B cell (primary cell): ENCODE measurements at regions not wholly inside any gene's neighbourhood (a gene's known extent, or its start where the extent isn't known, plus 50 kb on each side); places are given as distances from the start of the nearest gene placed in this dataset.
"Not testable (repeated sequence)": the region's sequence is repeated elsewhere in the genome, so short reads cannot be mapped to it uniquely, and the experiment has no call there.

ENCODE experiments used
- ATAC-seq: fragments of 200-7000 bp; cut with Tn5 transposase; one replicate; pipeline ENCODE4 v1.10.0; 2021; ENCODE audit warnings: low read depth, mild to moderate bottlenecking, moderate number of reproducible peaks, moderate library complexity
- CTCF ChIA-PET: fragments of 350-600 bp; sonication (Branson Sonifier 250); formaldehyde crosslinking; loops from one replicate; lab custom pipeline; 2021; ENCODE audit warnings: antibody characterized with exemption, inconsistent platforms; lab: Charles Lee
- POLR2A ChIA-PET: fragments of 350-600 bp; sonication (Branson Sonifier 250); formaldehyde crosslinking; loops from one replicate; lab custom pipeline; 2021; ENCODE audit warnings: antibody characterized with exemption; lab: Charles Lee
- DNase-seq: peaks from one replicate; pipeline ENCODE4 v3.0.0; 2013
- H2AFZ ChIP-seq: 2 replicates; pipeline ENCODE4 v1.6.1; 2012; ENCODE audit warnings: mild to moderate bottlenecking, low read depth, low read length; ENCODE audit not compliant: insufficient read depth, poor library complexity, severe bottlenecking
- H3K27ac ChIP-seq, 2 donors: 1 replicate in 1 of 2; 2 replicates in 1 of 2; pipeline ENCODE4 v1.5.1; 2012 to 2013; ENCODE audit warnings: low read length in 2 of 2, mild to moderate bottlenecking in 2 of 2, moderate library complexity in 1 of 2
- H3K27me3 ChIP-seq, 4 experiments: fragments of 200-600 bp in 1 of 4; sonication (generic) in 1 of 4; replicated peaks in 1 of 4; 1 replicate in 2 of 4; 2 replicates in 2 of 4; pipeline versions ENCODE4 v1.6.1 to v1.7.0; 2013 to 2016; ENCODE audit warnings: low read length in 3 of 4, mild to moderate bottlenecking in 2 of 4, mixed read lengths in 1 of 4, moderate library complexity in 1 of 4; ENCODE audit not compliant: insufficient read depth in 4 of 4, control insufficient read depth in 3 of 4; ENCODE audit errors: control extremely low read depth in 1 of 4
- H3K36me3 ChIP-seq, 2 experiments: replicated peaks in 1 of 2; 1 replicate in 1 of 2; 2 replicates in 1 of 2; pipeline versions ENCODE4 v1.6.1 to v1.7.1; 2013; ENCODE audit warnings: low read length in 1 of 2; ENCODE audit not compliant: insufficient read depth in 2 of 2, control insufficient read depth in 1 of 2; ENCODE audit errors: control extremely low read depth in 1 of 2, extremely low read depth in 1 of 2
- H3K4me1 ChIP-seq, 2 donors: fragments of 200-600 bp in 1 of 2; sonication (generic) in 1 of 2; 1 replicate in 1 of 2; 2 replicates in 1 of 2; pipeline versions ENCODE4 v1.5.1 to v1.6.1; 2013 to 2017; ENCODE audit warnings: low read length in 2 of 2; ENCODE audit not compliant: control insufficient read depth in 2 of 2, insufficient read depth in 2 of 2
- H3K4me2 ChIP-seq: replicated peaks from 2 replicates; pipeline ENCODE3; 2012; ENCODE audit warnings: mild to moderate bottlenecking, low read depth, low read length; ENCODE audit not compliant: poor library complexity, severe bottlenecking
- H3K4me3 ChIP-seq, 5 experiments: fragments of 200-600 bp in 1 of 5; sonication (generic) in 1 of 5; 1 replicate in 3 of 5; 2 replicates in 2 of 5; pipeline versions ENCODE4 v1.5.1 to v1.7.0; 2011 to 2016; ENCODE audit warnings: low read length in 4 of 5, mild to moderate bottlenecking in 4 of 5, low read depth in 2 of 5, control low read depth in 1 of 5, moderate library complexity in 1 of 5; ENCODE audit not compliant: insufficient read depth in 1 of 5; ENCODE audit errors: control extremely low read depth in 1 of 5, extremely low read depth in 1 of 5
- H3K79me2 ChIP-seq: fragments of 200-600 bp; sonication (generic); one replicate; pipeline ENCODE4 v1.6.0; 2016; ENCODE audit warnings: low read length; ENCODE audit not compliant: control insufficient read depth, insufficient read depth
- H3K9ac ChIP-seq: fragments of 200-600 bp; sonication (generic); 2 replicates; pipeline ENCODE4 v1.6.1; 2017; ENCODE audit warnings: mild to moderate bottlenecking, low read length, moderate library complexity
- H3K9me3 ChIP-seq, 3 donors: one replicate each; pipeline versions ENCODE4 v1.6.1 to v1.7.1; 2013; ENCODE audit warnings: low read length in 2 of 3; ENCODE audit not compliant: control insufficient read depth in 2 of 3, insufficient read depth in 1 of 3; ENCODE audit errors: control extremely low read depth in 1 of 3
- H4K20me1 ChIP-seq: 2 replicates; pipeline ENCODE4 v1.6.0; 2012; ENCODE audit warnings: mild to moderate bottlenecking, low read length; ENCODE audit not compliant: insufficient read depth, control insufficient read depth, poor library complexity, severe bottlenecking
- H3K27ac Mint-ChIP-seq: one replicate; pipeline ENCODE4 v1.8.0; 2021; ENCODE audit warnings: mixed read lengths
- H3K27me3 Mint-ChIP-seq: one replicate; pipeline ENCODE4 v1.8.0; 2021; ENCODE audit warnings: mixed read lengths
- H3K4me1 Mint-ChIP-seq: one replicate; pipeline ENCODE4 v1.8.0; 2021; ENCODE audit warnings: mixed read lengths
- H3K4me3 Mint-ChIP-seq: one replicate; pipeline ENCODE4 v1.8.0; 2021; ENCODE audit warnings: mixed read lengths
- H3K9me3 Mint-ChIP-seq: one replicate; pipeline ENCODE4 v1.8.0; 2022; ENCODE audit warnings: mixed read lengths; ENCODE audit not compliant: insufficient read depth
- CTCF ChIP-seq: fragments of 200-600 bp; IDR thresholded peaks from one replicate; pipeline ENCODE4 v1.8.0; 2022; ENCODE audit warnings: antibody characterized with exemption, mild to moderate bottlenecking
- EZH2 ChIP-seq: IDR thresholded peaks from 2 replicates; pipeline ENCODE4 v1.6.1; 2012; ENCODE audit warnings: borderline replicate concordance, low read depth, mild to moderate bottlenecking, moderate library complexity, low read length; ENCODE audit not compliant: insufficient read depth, poor library complexity, severe bottlenecking
- WGBS: methylation state at CpG from one replicate; pipeline ENCODE4 v1.1.5; 2013; ENCODE audit warnings: missing lambda C conversion rate; ENCODE audit not compliant: insufficient coverage; 5-methylcytosine and 5-hydroxymethylcytosine counted together
- intact Hi-C: fragments of 100-400 bp; cut with micrococcal nuclease; formaldehyde crosslinking; loops from one replicate; pipeline ENCODE4 v1.10.0; 2022

- no peak overlapping the region for H3K27ac ChIP-seq
- Mint-ChIP-seq H3K27ac (no peak overlapping the region), H3K4me1 (no peaks in the 10 kb centered on the region), H3K9me3 (no peaks in the 10 kb centered on the region), H3K4me3 (no peak overlapping the region), H3K27me3 (no peaks in the 10 kb centered on the region)
- H3K4me1 ChIP-seq, result no peaks in the 10 kb centered on the region
- no peaks in the 10 kb centered on the region for H3K9me3 ChIP-seq
- H3K27me3 ChIP-seq, result no peaks in the 10 kb centered on the region
- ChIA-PET CTCF (no interaction called here), POLR2A (no interaction called here)
- H3K4me3 ChIP-seq, result no peak overlapping the region
- TF ChIP-seq CTCF (no peak), EZH2 (no peak)
- no peak for DNase-seq
- no peaks in the 10 kb centered on the region for H4K20me1 ChIP-seq
- no peak overlapping the region for H3K4me2 ChIP-seq
- H3K36me3 ChIP-seq, result no peaks in the 10 kb centered on the region
- no CpG with 5 or more reads among the region's 2 CpGs for WGBS
- no peak overlapping the region for H3K9ac ChIP-seq
- no peaks in the 10 kb centered on the region for H3K79me2 ChIP-seq
- ATAC-seq, result no peak
- intact Hi-C loops, result no loop called here
- H2AFZ ChIP-seq, result no peak overlapping the region
These were observed 876.9 kb downstream of the KCNT2 start for GRCh38 chr1:195731385-195731784.

- H3K9me3 Mint-ChIP-seq, result no peaks in the 10 kb centered on the region
- no peak overlapping the region for H3K4me2 ChIP-seq
- H3K27ac Mint-ChIP-seq, result no peak overlapping the region
- 90% methylated on average over 2 of the region's 4 CpGs for WGBS
- ATAC-seq (no peak), DNase-seq (no peak)
- H3K27ac ChIP-seq, result no peak overlapping the region
- H3K9ac ChIP-seq, result no peak overlapping the region
- no peaks in the 10 kb centered on the region for H3K9me3 ChIP-seq
- H3K27me3 ChIP-seq, result no peaks in the 10 kb centered on the region
- H4K20me1 ChIP-seq, result no peaks in the 10 kb centered on the region
- TF ChIP-seq EZH2 (no peak), CTCF (no peak)
- no peaks in the 10 kb centered on the region for H3K79me2 ChIP-seq
- H3K4me3 Mint-ChIP-seq, result no peak overlapping the region
- H3K27me3 Mint-ChIP-seq, result no peaks in the 10 kb centered on the region
- ChIA-PET POLR2A (no interaction called here), CTCF (no interaction called here)
- no peak overlapping the region for H3K4me3 ChIP-seq
- H3K36me3 ChIP-seq, result no peaks in the 10 kb centered on the region
- no peak overlapping the region for H2AFZ ChIP-seq
- H3K4me1 Mint-ChIP-seq, result no peaks in the 10 kb centered on the region
- no peaks in the 10 kb centered on the region for H3K4me1 ChIP-seq
- intact Hi-C loops, result no loop called here
These were observed 884.4 kb downstream of the KCNT2 start for GRCh38 chr1:195723796-195724194.

GRCh38 chr1:195722852-195723795 is 885.1 kb downstream of the KCNT2 start:
- CTCF ChIA-PET, POLR2A ChIA-PET, H3K4me1 Mint-ChIP-seq, H3K27me3 Mint-ChIP-seq, H3K36me3 ChIP-seq, H3K4me1 ChIP-seq, H3K9me3 ChIP-seq, H3K9me3 Mint-ChIP-seq, H3K4me3 ChIP-seq, H2AFZ ChIP-seq, H3K4me2 ChIP-seq, ATAC-seq, DNase-seq, H3K27ac ChIP-seq, H3K27ac Mint-ChIP-seq, H3K9ac ChIP-seq, H3K79me2 ChIP-seq, H3K4me3 Mint-ChIP-seq, intact Hi-C loops, H3K27me3 ChIP-seq, H4K20me1 ChIP-seq: not testable (repeated sequence)
- WGBS, result 97% methylated on average over 32 of the region's 42 CpGs
